ENCODE measurements at regions not wholly inside any gene's neighbourhood (a gene's known extent, or its start where the extent isn't known, plus 50 kb on each side); places are given as distances from the start of the nearest gene placed in this dataset.

- no peaks in the 10 kb centered on the region for H3K4me1 ChIP-seq (ENCODE audit: control insufficient read depth, insufficient read depth, low read length)
- H3K36me3 ChIP-seq (ENCODE audit: insufficient read depth, low read length) = no peaks in the 10 kb centered on the region
- H3K9ac ChIP-seq (ENCODE audit: low read depth, low read length) = no peak overlapping the region
Observed at GRCh38 chr20:60221593-60221992, 263.4 kb downstream of the CDH26 start.

GRCh38 chr20:60222497-60222896, 264.3 kb downstream of the CDH26 start:
- Histone ChIP-seq H3K27me3 (ENCODE audit: control insufficient read depth, insufficient read depth, low read length) (peaks cover 21% of the 10 kb centered on the region), H3K36me3 (ENCODE audit: insufficient read depth, low read length) (no peaks in the 10 kb centered on the region), H3K9ac (ENCODE audit: low read depth, low read length) (no peak overlapping the region), H3K4me1 (ENCODE audit: control insufficient read depth, insufficient read depth, low read length) (no peaks in the 10 kb centered on the region), H3K4me2 (ENCODE audit: low read length) (no peak overlapping the region), H3K9me3 (replicated peaks; ENCODE audit: low read length) (no peaks in the 10 kb centered on the region), H3K4me3 (ENCODE audit: low read length) (no peak overlapping the region)

More at GRCh38 chr20:60221593-60221992, 263.4 kb downstream of the CDH26 start:
- H3K4me3 ChIP-seq (ENCODE audit: low read length) = no peak overlapping the region
- no peak overlapping the region for H3K4me2 ChIP-seq (ENCODE audit: low read length)
- H3K9me3 ChIP-seq (replicated peaks; ENCODE audit: low read length) = no peaks in the 10 kb centered on the region
- peaks cover 21% of the 10 kb centered on the region for H3K27me3 ChIP-seq (ENCODE audit: control insufficient read depth, insufficient read depth, low read length)

- Histone ChIP-seq H3K9ac (ENCODE audit: low read depth, low read length) (no peak overlapping the region), H3K9me3 (replicated peaks; ENCODE audit: low read length) (no peaks in the 10 kb centered on the region), H3K4me3 (ENCODE audit: low read length) (no peak overlapping the region), H3K27me3 (ENCODE audit: control insufficient read depth, insufficient read depth, low read length) (peaks cover 17% of the 10 kb centered on the region), H3K4me1 (ENCODE audit: control insufficient read depth, insufficient read depth, low read length) (no peaks in the 10 kb centered on the region), H3K4me2 (ENCODE audit: low read length) (no peak overlapping the region), H3K36me3 (ENCODE audit: insufficient read depth, low read length) (no peaks in the 10 kb centered on the region)
Observed at GRCh38 chr20:60223174-60223573, 265.0 kb downstream of the CDH26 start.

- Histone ChIP-seq H3K4me1 (ENCODE audit: control insufficient read depth, insufficient read depth, low read length) (no peaks in the 10 kb centered on the region), H3K27me3 (ENCODE audit: control insufficient read depth, insufficient read depth, low read length) (peaks cover 10% of the 10 kb centered on the region), H3K4me3 (ENCODE audit: low read length) (no peak overlapping the region), H3K9me3 (replicated peaks; ENCODE audit: low read length) (no peaks in the 10 kb centered on the region), H3K4me2 (ENCODE audit: low read length) (no peak overlapping the region), H3K36me3 (ENCODE audit: insufficient read depth, low read length) (no peaks in the 10 kb centered on the region), H3K9ac (ENCODE audit: low read depth, low read length) (no peak overlapping the region)
Observed at GRCh38 chr20:60224914-60225313, 266.7 kb downstream of the CDH26 start.

- no peak overlapping the region for H3K9ac ChIP-seq (ENCODE audit: low read depth, low read length)
- no peak overlapping the region for H3K4me3 ChIP-seq (ENCODE audit: low read length)
- peaks cover 4% of the 10 kb centered on the region for H3K27me3 ChIP-seq (ENCODE audit: control insufficient read depth, insufficient read depth, low read length)
- H3K9me3 ChIP-seq (replicated peaks; ENCODE audit: low read length) = no peaks in the 10 kb centered on the region
- H3K36me3 ChIP-seq (ENCODE audit: insufficient read depth, low read length) = no peaks in the 10 kb centered on the region
- H3K4me2 ChIP-seq (ENCODE audit: low read length) = no peak overlapping the region
- no peaks in the 10 kb centered on the region for H3K4me1 ChIP-seq (ENCODE audit: control insufficient read depth, insufficient read depth, low read length)
Observed at GRCh38 chr20:60228255-60228654, 270.0 kb downstream of the CDH26 start.

GRCh38 chr20:60232380-60232779, 274.2 kb downstream of the CDH26 start:
- H3K4me3 ChIP-seq (ENCODE audit: low read length) = no peak overlapping the region
- H3K4me2 ChIP-seq (ENCODE audit: low read length) = no peak overlapping the region
- no peaks in the 10 kb centered on the region for H3K9me3 ChIP-seq (replicated peaks; ENCODE audit: low read length)
- H3K27me3 ChIP-seq (ENCODE audit: control insufficient read depth, insufficient read depth, low read length) = peaks cover 8% of the 10 kb centered on the region
- H3K36me3 ChIP-seq (ENCODE audit: insufficient read depth, low read length) = no peaks in the 10 kb centered on the region
- no peak overlapping the region for H3K9ac ChIP-seq (ENCODE audit: low read depth, low read length)
- no peaks in the 10 kb centered on the region for H3K4me1 ChIP-seq (ENCODE audit: control insufficient read depth, insufficient read depth, low read length)

GRCh38 chr20:60233018-60233630, 274.9 kb downstream of the CDH26 start:
- no peaks in the 10 kb centered on the region for H3K36me3 ChIP-seq (ENCODE audit: insufficient read depth, low read length)
- peaks cover 8% of the 10 kb centered on the region for H3K27me3 ChIP-seq (ENCODE audit: control insufficient read depth, insufficient read depth, low read length)
- H3K4me1 ChIP-seq (ENCODE audit: control insufficient read depth, insufficient read depth, low read length) = no peaks in the 10 kb centered on the region
- H3K9me3 ChIP-seq (replicated peaks; ENCODE audit: low read length) = no peaks in the 10 kb centered on the region
- H3K4me2 ChIP-seq (ENCODE audit: low read length) = no peak overlapping the region
- no peak overlapping the region for H3K4me3 ChIP-seq (ENCODE audit: low read length)
- no peak overlapping the region for H3K9ac ChIP-seq (ENCODE audit: low read depth, low read length)

GRCh38 chr20:60236613-60237012, 278.4 kb downstream of the CDH26 start:
- Histone ChIP-seq H3K9me3 (replicated peaks; ENCODE audit: low read length) (no peaks in the 10 kb centered on the region), H3K27me3 (ENCODE audit: control insufficient read depth, insufficient read depth, low read length) (peaks cover 13% of the 10 kb centered on the region), H3K4me3 (ENCODE audit: low read length) (no peak overlapping the region), H3K4me1 (ENCODE audit: control insufficient read depth, insufficient read depth, low read length) (no peaks in the 10 kb centered on the region), H3K9ac (ENCODE audit: low read depth, low read length) (no peak overlapping the region), H3K4me2 (ENCODE audit: low read length) (no peak overlapping the region), H3K36me3 (ENCODE audit: insufficient read depth, low read length) (no peaks in the 10 kb centered on the region)

GRCh38 chr20:60237981-60238380, 279.8 kb downstream of the CDH26 start:
- Histone ChIP-seq H3K4me3 (ENCODE audit: low read length) (no peak overlapping the region), H3K27me3 (ENCODE audit: control insufficient read depth, insufficient read depth, low read length) (peaks cover 12% of the 10 kb centered on the region), H3K9me3 (replicated peaks; ENCODE audit: low read length) (no peaks in the 10 kb centered on the region), H3K36me3 (ENCODE audit: insufficient read depth, low read length) (no peaks in the 10 kb centered on the region), H3K4me1 (ENCODE audit: control insufficient read depth, insufficient read depth, low read length) (peaks cover 5% of the 10 kb centered on the region), H3K9ac (ENCODE audit: low read depth, low read length) (no peak overlapping the region), H3K4me2 (ENCODE audit: low read length) (no peak overlapping the region)

- Histone ChIP-seq H3K4me2 (ENCODE audit: low read length) (no peak overlapping the region), H3K9ac (ENCODE audit: low read depth, low read length) (no peak overlapping the region), H3K4me3 (ENCODE audit: low read length) (no peak overlapping the region), H3K4me1 (ENCODE audit: control insufficient read depth, insufficient read depth, low read length) (peaks cover 13% of the 10 kb centered on the region), H3K9me3 (replicated peaks; ENCODE audit: low read length) (no peaks in the 10 kb centered on the region), H3K36me3 (ENCODE audit: insufficient read depth, low read length) (no peaks in the 10 kb centered on the region), H3K27me3 (ENCODE audit: control insufficient read depth, insufficient read depth, low read length) (peaks cover 9% of the 10 kb centered on the region)
Observed at GRCh38 chr20:60238992-60239660, 280.9 kb downstream of the CDH26 start.

GRCh38 chr20:60239956-60240355, 281.7 kb downstream of the CDH26 start:
- Histone ChIP-seq H3K36me3 (ENCODE audit: insufficient read depth, low read length) (no peaks in the 10 kb centered on the region), H3K27me3 (ENCODE audit: control insufficient read depth, insufficient read depth, low read length) (peaks cover 9% of the 10 kb centered on the region), H3K9ac (ENCODE audit: low read depth, low read length) (no peak overlapping the region), H3K4me1 (ENCODE audit: control insufficient read depth, insufficient read depth, low read length) (peaks cover 13% of the 10 kb centered on the region), H3K4me2 (ENCODE audit: low read length) (no peak overlapping the region), H3K9me3 (replicated peaks; ENCODE audit: low read length) (no peaks in the 10 kb centered on the region), H3K4me3 (ENCODE audit: low read length) (no peak overlapping the region)

GRCh38 chr20:60240415-60240814, 282.2 kb downstream of the CDH26 start:
- H3K4me1 ChIP-seq (ENCODE audit: control insufficient read depth, insufficient read depth, low read length) = peaks cover 13% of the 10 kb centered on the region
- H3K4me3 ChIP-seq (ENCODE audit: low read length) = no peak overlapping the region
- peaks cover 9% of the 10 kb centered on the region for H3K27me3 ChIP-seq (ENCODE audit: control insufficient read depth, insufficient read depth, low read length)
- no peaks in the 10 kb centered on the region for H3K9me3 ChIP-seq (replicated peaks; ENCODE audit: low read length)
- H3K9ac ChIP-seq (ENCODE audit: low read depth, low read length) = no peak overlapping the region
- no peak overlapping the region for H3K4me2 ChIP-seq (ENCODE audit: low read length)
- H3K36me3 ChIP-seq (ENCODE audit: insufficient read depth, low read length) = no peaks in the 10 kb centered on the region
